ENCODE measurements at regions not wholly inside any gene's neighbourhood (a gene's known extent, or its start where the extent isn't known, plus 50 kb on each side); places are given as distances from the start of the nearest gene placed in this dataset.
"Not testable (repeated sequence)": the region's sequence is repeated elsewhere in the genome, so short reads cannot be mapped to it uniquely, and the experiment has no call there.

GRCh38 chr6:126826166-126826714 is 292.2 kb upstream of the RSPO3 start:
- DNase-seq (ENCODE audit: extremely low read depth in 1 of 11, low read depth in 9 of 11, low spot score in 4 of 11), result no peak

GRCh38 chr6:126831461-126831860 is 287.0 kb upstream of the RSPO3 start:
- no peak for DNase-seq (ENCODE audit: extremely low read depth in 1 of 11, low read depth in 9 of 11, low spot score in 4 of 11)

- DNase-seq (ENCODE audit: extremely low read depth in 1 of 11, low read depth in 9 of 11, low spot score in 4 of 11), result no peak
These were observed 275.7 kb upstream of the RSPO3 start for GRCh38 chr6:126842769-126843168.

- no peak for DNase-seq (ENCODE audit: extremely low read depth in 1 of 11, low read depth in 9 of 11, low spot score in 4 of 11)
These were observed 270.4 kb upstream of the RSPO3 start for GRCh38 chr6:126848119-126848518.

- DNase-seq (ENCODE audit: extremely low read depth in 1 of 11, low read depth in 9 of 11, low spot score in 4 of 11), result no peak
These were observed 250.8 kb upstream of the RSPO3 start for GRCh38 chr6:126867641-126868040.

- DNase-seq (ENCODE audit: extremely low read depth in 1 of 11, low read depth in 9 of 11, low spot score in 4 of 11), result no peak
These were observed 245.1 kb upstream of the RSPO3 start for GRCh38 chr6:126873351-126873750.

- DNase-seq (ENCODE audit: extremely low read depth in 1 of 11, low read depth in 9 of 11, low spot score in 4 of 11), result no peak
These were observed 244.7 kb upstream of the RSPO3 start for GRCh38 chr6:126873791-126874190.

- no peak for DNase-seq (ENCODE audit: extremely low read depth in 1 of 11, low read depth in 9 of 11, low spot score in 4 of 11)
These were observed 242.0 kb upstream of the RSPO3 start for GRCh38 chr6:126876446-126876845.

GRCh38 chr6:126880964-126881363 is 237.5 kb upstream of the RSPO3 start:
- DNase-seq (ENCODE audit: extremely low read depth in 1 of 11, low read depth in 9 of 11, low spot score in 4 of 11), result no peak

- DNase-seq (ENCODE audit: extremely low read depth in 1 of 11, low read depth in 9 of 11, low spot score in 4 of 11), result no peak
These were observed 232.4 kb upstream of the RSPO3 start for GRCh38 chr6:126886106-126886505.

- DNase-seq (ENCODE audit: extremely low read depth in 1 of 11, low read depth in 9 of 11, low spot score in 4 of 11), result no peak
These were observed 229.4 kb upstream of the RSPO3 start for GRCh38 chr6:126888727-126889725.

- no peak for DNase-seq (ENCODE audit: extremely low read depth in 1 of 11, low read depth in 9 of 11, low spot score in 4 of 11)
These were observed 228.4 kb upstream of the RSPO3 start for GRCh38 chr6:126890055-126890454.

- no peak for DNase-seq (ENCODE audit: extremely low read depth in 1 of 11, low read depth in 9 of 11, low spot score in 4 of 11)
These were observed 227.3 kb upstream of the RSPO3 start for GRCh38 chr6:126891158-126891557.

- DNase-seq (ENCODE audit: extremely low read depth in 1 of 11, low read depth in 9 of 11, low spot score in 4 of 11), result not testable (repeated sequence)
These were observed 225.6 kb upstream of the RSPO3 start for GRCh38 chr6:126892869-126893268.

- no peak for DNase-seq (ENCODE audit: extremely low read depth in 1 of 11, low read depth in 9 of 11, low spot score in 4 of 11)
These were observed 220.7 kb upstream of the RSPO3 start for GRCh38 chr6:126897758-126898157.

GRCh38 chr6:126904176-126904575 is 214.3 kb upstream of the RSPO3 start:
- no peak for DNase-seq (ENCODE audit: extremely low read depth in 1 of 11, low read depth in 9 of 11, low spot score in 4 of 11)

GRCh38 chr6:126905917-126906316 is 212.6 kb upstream of the RSPO3 start:
- DNase-seq (ENCODE audit: extremely low read depth in 1 of 11, low read depth in 9 of 11, low spot score in 4 of 11), result peak in 4 of 11 donors; percentile 19 to 28 (median 25)

GRCh38 chr6:126907312-126907711 is 211.2 kb upstream of the RSPO3 start:
- no peak for DNase-seq (ENCODE audit: extremely low read depth in 1 of 11, low read depth in 9 of 11, low spot score in 4 of 11)

- DNase-seq (ENCODE audit: extremely low read depth in 1 of 11, low read depth in 9 of 11, low spot score in 4 of 11), result no peak
These were observed 210.5 kb upstream of the RSPO3 start for GRCh38 chr6:126907996-126908395.

GRCh38 chr6:126909493-126909892 is 209.0 kb upstream of the RSPO3 start:
- DNase-seq (ENCODE audit: extremely low read depth in 1 of 11, low read depth in 9 of 11, low spot score in 4 of 11), result no peak

GRCh38 chr6:126913651-126914050 is 204.8 kb upstream of the RSPO3 start:
- DNase-seq (ENCODE audit: extremely low read depth in 1 of 11, low read depth in 9 of 11, low spot score in 4 of 11), result no peak
